ENCODE measurements at regions not wholly inside any gene's neighbourhood (a gene's known extent, or its start where the extent isn't known, plus 50 kb on each side); places are given as distances from the start of the nearest gene placed in this dataset.

GRCh38 chr11:44418456-44418830 is 108.5 kb upstream of the ALX4 start:
- H3K27ac ChIP-seq = no peak overlapping the region
- intact Hi-C loops (cut with DNase I) = no loop called here
- DNase-seq (no peak), ATAC-seq (no peak)
- no peaks in the 10 kb centered on the region for H3K4me1 ChIP-seq
- no peaks in the 10 kb centered on the region for H3K36me3 ChIP-seq
- H3K4me3 ChIP-seq = no peak overlapping the region
- 89 to 94% (median 92%) methylated on average over 7 of the region's 7 CpGs for WGBS, 4 donors
- TF ChIP-seq POLR2A (IDR thresholded peaks at IDR 0.05) (no peak), CTCF (IDR thresholded peaks at IDR 0.05) (no peak)
- H3K9me3 ChIP-seq = no peaks in the 10 kb centered on the region
- H3K27me3 ChIP-seq = no peaks in the 10 kb centered on the region

- WGBS, 4 donors = 82 to 92% (median 83%) methylated on average over 7 to 9 of the region's 9 CpGs
- TF ChIP-seq CTCF (IDR thresholded peaks at IDR 0.05) (no peak), POLR2A (IDR thresholded peaks at IDR 0.05) (no peak)
- ATAC-seq (no peak), DNase-seq (no peak)
- H3K4me1 ChIP-seq = no peaks in the 10 kb centered on the region
- no peaks in the 10 kb centered on the region for H3K27me3 ChIP-seq
- H3K4me3 ChIP-seq = no peak overlapping the region
- no peak overlapping the region for H3K27ac ChIP-seq
- no peaks in the 10 kb centered on the region for H3K9me3 ChIP-seq
- no peaks in the 10 kb centered on the region for H3K36me3 ChIP-seq
- intact Hi-C loops (cut with DNase I) = no loop called here
Measured at GRCh38 chr11:44421090-44421675, 111.2 kb upstream of the ALX4 start.

- H3K27ac ChIP-seq = no peak overlapping the region
- ATAC-seq (no peak), DNase-seq (no peak)
- H3K36me3 ChIP-seq = no peaks in the 10 kb centered on the region
- TF ChIP-seq POLR2A (IDR thresholded peaks at IDR 0.05) = no peak
- no peak for TF ChIP-seq CTCF (IDR thresholded peaks at IDR 0.05)
- 73 to 97% (median 86%) methylated on average over 5 of the region's 5 CpGs for WGBS, 4 donors
- intact Hi-C loops (cut with DNase I) = no loop called here
- H3K9me3 ChIP-seq = no peaks in the 10 kb centered on the region
- no peaks in the 10 kb centered on the region for H3K4me1 ChIP-seq
- H3K27me3 ChIP-seq = no peaks in the 10 kb centered on the region
- no peak overlapping the region for H3K4me3 ChIP-seq
Measured at GRCh38 chr11:44423289-44423688, 113.3 kb upstream of the ALX4 start.

- Histone ChIP-seq H3K9me3 (no peaks in the 10 kb centered on the region), H3K4me1 (no peaks in the 10 kb centered on the region), H3K27me3 (no peaks in the 10 kb centered on the region), H3K36me3 (no peaks in the 10 kb centered on the region), H3K27ac (no peak overlapping the region), H3K4me3 (no peak overlapping the region)
- intact Hi-C loops (cut with DNase I) = no loop called here
- ATAC-seq (no peak), DNase-seq (no peak)
- TF ChIP-seq POLR2A (IDR thresholded peaks at IDR 0.05) (no peak), CTCF (IDR thresholded peaks at IDR 0.05) (no peak)
- 95 to 97% (median 96%) methylated on average over 4 of the region's 4 CpGs for WGBS, 4 donors
Measured at GRCh38 chr11:44424841-44425240, 114.9 kb upstream of the ALX4 start.
